Testis (tissue), 2 donors: ENCODE measurements at regions not wholly inside any gene's neighbourhood (a gene's known extent, or its start where the extent isn't known, plus 50 kb on each side); places are given as distances from the start of the nearest gene placed in this dataset.

Experiments used
- POLR2A ChIP-seq: fragments of 450-650 bp; IDR thresholded peaks from one replicate; pipeline ENCODE4 v1.6.1; 2017; ENCODE audit warnings: antibody characterized with exemption, mild to moderate bottlenecking, moderate library complexity
- TF ChIP-seq, protein P1 (sequence below), 3 experiments: fragments of 450-650 bp in 2 of 3; fragments of 200-600 bp in 1 of 3; sonication (generic) in 1 of 3; IDR thresholded peaks; one replicate each; pipeline ENCODE4 v1.5.1; 2016 to 2019; ENCODE audit warnings: antibody characterized with exemption in 3 of 3, mild to moderate bottlenecking in 2 of 3, moderate library complexity in 1 of 3

DNA sequence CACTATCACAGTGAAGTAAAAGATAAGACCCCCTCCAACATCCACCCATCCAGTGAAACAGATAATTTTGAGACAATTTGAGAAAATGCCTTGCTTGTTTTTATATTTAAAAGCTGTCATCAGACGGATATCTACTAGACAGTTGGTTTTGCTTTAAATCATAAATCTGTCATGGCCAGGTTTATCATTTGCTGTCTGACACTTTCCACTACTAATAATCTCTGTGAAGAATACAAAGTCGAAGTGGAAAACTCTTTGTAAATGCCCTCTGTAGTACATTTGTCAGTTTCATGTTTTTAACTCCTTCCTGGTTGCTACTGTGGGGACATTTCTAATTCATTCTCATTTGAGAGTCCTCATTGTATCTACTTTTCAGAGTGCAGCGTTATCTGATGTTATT lies 1606.2 kb upstream of the PCDH7 start:
- TF ChIP-seq, protein P1, sequence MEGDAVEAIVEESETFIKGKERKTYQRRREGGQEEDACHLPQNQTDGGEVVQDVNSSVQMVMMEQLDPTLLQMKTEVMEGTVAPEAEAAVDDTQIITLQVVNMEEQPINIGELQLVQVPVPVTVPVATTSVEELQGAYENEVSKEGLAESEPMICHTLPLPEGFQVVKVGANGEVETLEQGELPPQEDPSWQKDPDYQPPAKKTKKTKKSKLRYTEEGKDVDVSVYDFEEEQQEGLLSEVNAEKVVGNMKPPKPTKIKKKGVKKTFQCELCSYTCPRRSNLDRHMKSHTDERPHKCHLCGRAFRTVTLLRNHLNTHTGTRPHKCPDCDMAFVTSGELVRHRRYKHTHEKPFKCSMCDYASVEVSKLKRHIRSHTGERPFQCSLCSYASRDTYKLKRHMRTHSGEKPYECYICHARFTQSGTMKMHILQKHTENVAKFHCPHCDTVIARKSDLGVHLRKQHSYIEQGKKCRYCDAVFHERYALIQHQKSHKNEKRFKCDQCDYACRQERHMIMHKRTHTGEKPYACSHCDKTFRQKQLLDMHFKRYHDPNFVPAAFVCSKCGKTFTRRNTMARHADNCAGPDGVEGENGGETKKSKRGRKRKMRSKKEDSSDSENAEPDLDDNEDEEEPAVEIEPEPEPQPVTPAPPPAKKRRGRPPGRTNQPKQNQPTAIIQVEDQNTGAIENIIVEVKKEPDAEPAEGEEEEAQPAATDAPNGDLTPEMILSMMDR (IDR thresholded peaks at IDR 0.05): no peak
- no peak for TF ChIP-seq POLR2A
